OCI-LY7 (cell line): ENCODE measurements at regions not wholly inside any gene's neighbourhood (a gene's known extent, or its start where the extent isn't known, plus 50 kb on each side); places are given as distances from the start of the nearest gene placed in this dataset.

ENCODE experiments used
- BruUV-seq: library from RNA; stranded (reverse); fragments of 400-500 nt; replicated peaks from 2 replicates; lab custom pipeline; 2021; lab: Mats Ljungman, UMichigan
- CTCF ChIA-PET: fragments of 300-600 bp; sonication (Branson Sonifier 250); formaldehyde crosslinking; loops from one replicate; lab custom pipeline; 2022; ENCODE audit warnings: antibody characterized with exemption; ENCODE audit not compliant: unreplicated experiment; lab: Charles Lee
- POLR2A ChIA-PET: fragments of 300-600 bp; sonication (Branson Sonifier 250); formaldehyde crosslinking; loops from one replicate; lab custom pipeline; 2022; ENCODE audit warnings: antibody characterized with exemption; lab: Charles Lee
- DNase-seq: peaks from one replicate; pipeline ENCODE4 v3.0.0-alpha.2; 2015; ENCODE audit warnings: low spot score
- H2AFZ ChIP-seq: fragments of 200-600 bp; sonication (generic), shearing (Covaris generic); 2 replicates; pipeline ENCODE4 v1.6.1; 2014; ENCODE audit warnings: mild to moderate bottlenecking, antibody characterized with exemption, low read length, moderate library complexity
- H3K27ac ChIP-seq: fragments of 200-600 bp; sonication (generic); 2 replicates; pipeline ENCODE4 v1.5.1; 2014; ENCODE audit warnings: mixed run types, low read depth, mild to moderate bottlenecking, moderate library complexity, low read length, inconsistent platforms; ENCODE audit not compliant: poor library complexity, severe bottlenecking
- H3K36me3 ChIP-seq: fragments of 200-600 bp; sonication (generic); 2 replicates; pipeline ENCODE4 v1.6.1; 2014; ENCODE audit warnings: mild to moderate bottlenecking, antibody characterized with exemption, low read length, moderate library complexity, mixed read lengths; ENCODE audit not compliant: insufficient read depth
- H3K4me1 ChIP-seq: fragments of 200-600 bp; sonication (generic); 2 replicates; pipeline ENCODE4 v1.5.1; 2014; ENCODE audit warnings: mild to moderate bottlenecking, low read length; ENCODE audit not compliant: insufficient read depth, poor library complexity, severe bottlenecking
- H3K4me2 ChIP-seq: fragments of 200-600 bp; sonication (generic); 2 replicates; pipeline ENCODE4 v1.6.1; 2014; ENCODE audit warnings: mild to moderate bottlenecking, low read length
- H3K4me3 ChIP-seq: fragments of 200-600 bp; sonication (generic); 2 replicates; pipeline ENCODE4 v1.5.1; 2014; ENCODE audit warnings: mild to moderate bottlenecking, low read depth, low read length; ENCODE audit not compliant: poor library complexity, severe bottlenecking
- H3K79me2 ChIP-seq: fragments of 200-600 bp; sonication (generic); 2 replicates; pipeline ENCODE4 v1.6.1; 2016; ENCODE audit warnings: low read depth, mild to moderate bottlenecking, low read length, moderate library complexity, mixed read lengths; ENCODE audit not compliant: insufficient read depth
- H3K9me2 ChIP-seq: fragments of 200-600 bp; sonication (generic); 2 replicates; pipeline ENCODE4 v1.6.1; 2016; ENCODE audit warnings: mild to moderate bottlenecking, low read length, mixed read lengths; ENCODE audit not compliant: insufficient read depth
- H3K9me3 ChIP-seq: fragments of 200-600 bp; sonication (generic); 2 replicates; pipeline ENCODE4 v1.6.1; 2014; ENCODE audit warnings: mild to moderate bottlenecking, mixed run types, low read length, mixed read lengths
- H4K20me1 ChIP-seq: fragments of 200-600 bp; sonication (generic); 2 replicates; pipeline ENCODE4 v1.6.1; 2014; ENCODE audit warnings: mild to moderate bottlenecking, antibody characterized with exemption, low read length, moderate library complexity, mixed read lengths; ENCODE audit not compliant: insufficient read depth
- CTCF ChIP-seq: fragments of 200-600 bp; sonication (generic); conservative IDR thresholded peaks from 2 replicates; pipeline ENCODE4 v1.5.1; 2014; ENCODE audit warnings: mild to moderate bottlenecking, antibody characterized with exemption, low read length, moderate library complexity, mixed read lengths
- EZH2phosphoT487 ChIP-seq: fragments of 200-600 bp; sonication (generic); IDR thresholded peaks from 2 replicates; pipeline ENCODE4 v1.6.1; 2018; ENCODE audit warnings: low read depth, borderline replicate concordance, mild to moderate bottlenecking, mixed run types, antibody characterized with exemption, low read length, moderate library complexity, mixed read lengths
- intact Hi-C: fragments of 100-400 bp; cut with micrococcal nuclease; formaldehyde crosslinking; loops from one replicate; pipeline ENCODE4 v1.10.0; 2022; ENCODE audit not compliant: unreplicated experiment

DNA sequence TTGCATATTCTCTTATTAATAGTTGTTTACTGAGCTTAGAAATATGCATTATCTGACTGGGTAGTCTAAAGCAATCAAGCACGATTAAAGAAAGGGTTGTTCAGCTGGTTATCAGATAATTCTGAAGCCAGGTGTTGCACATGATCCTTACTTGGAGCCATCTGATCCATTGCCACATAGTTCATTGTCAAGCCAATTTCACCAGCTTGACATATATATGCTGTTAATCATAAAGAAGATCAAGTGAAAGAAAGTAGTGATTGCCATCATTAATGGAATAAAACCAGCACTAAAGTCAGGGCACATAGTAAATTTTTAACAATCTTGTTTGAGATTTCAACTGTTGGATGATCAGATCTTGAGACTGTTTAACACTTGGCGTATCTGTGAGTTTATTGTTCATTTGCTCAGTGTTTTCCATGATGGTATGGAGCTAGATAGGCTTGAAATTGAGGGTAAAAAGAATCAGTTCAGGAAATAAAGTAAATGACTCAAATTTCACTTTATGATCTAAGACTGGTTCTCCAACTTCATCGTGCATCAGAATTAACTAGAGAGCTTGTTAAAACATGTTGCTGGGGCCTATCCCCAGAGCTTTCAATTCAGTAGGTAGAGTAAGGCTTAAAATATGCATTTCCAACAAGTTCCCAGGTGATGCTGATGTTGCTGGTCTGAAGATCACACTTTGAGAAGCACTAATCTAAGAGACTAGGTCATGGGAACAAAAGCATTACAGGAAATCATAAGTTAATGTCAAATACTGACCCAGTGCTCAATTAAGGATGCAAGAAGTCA is 539.6 kb downstream of the SATB2 start:
- intact Hi-C loops = loop anchor here (5.0 kb wide), 1 partner anchor 216 kb away; no protein-coding TSS in a partner anchor
- no TSS peak for BruUV-seq
- POLR2A ChIA-PET = interaction anchor here (0.6 to 1.5 kb wide), 7 partner anchors 10 to 1210 kb away, joined by 3 to 5 read pairs (median 3); no protein-coding TSS in a partner anchor
- TF ChIP-seq EZH2phosphoT487 = no peak
- TF ChIP-seq CTCF = no peak
- no peak overlapping the region for H3K4me3 ChIP-seq
- DNase-seq = no peak
- peaks cover 47% of the 10 kb centered on the region for H3K4me1 ChIP-seq
- H3K79me2 ChIP-seq = no peaks in the 10 kb centered on the region
- H4K20me1 ChIP-seq = no peaks in the 10 kb centered on the region
- H3K9me2 ChIP-seq = no peaks in the 10 kb centered on the region
- H3K4me2 ChIP-seq = no peak overlapping the region
- H3K9me3 ChIP-seq = peaks cover 7% of the 10 kb centered on the region; the same call in 1 of the 2 replicates
- CTCF ChIA-PET = no interaction called here
- peaks cover 7% of the 10 kb centered on the region for H3K36me3 ChIP-seq
- peak overlapping the region; percentile 23; the same call in 1 of the 2 replicates for H2AFZ ChIP-seq
- no peak overlapping the region for H3K27ac ChIP-seq

- CTCF ChIA-PET = no interaction called here
- Histone ChIP-seq H3K9me3 (peaks cover 7% of the 10 kb centered on the region; the same call in 1 of the 2 replicates), H4K20me1 (no peaks in the 10 kb centered on the region), H3K4me1 (peaks cover 56% of the 10 kb centered on the region), H3K9me2 (no peaks in the 10 kb centered on the region), H3K36me3 (peaks cover 7% of the 10 kb centered on the region), H3K4me3 (no peak overlapping the region), H2AFZ (no peak overlapping the region; the same call in 1 of the 2 replicates), H3K4me2 (no peak overlapping the region), H3K79me2 (no peaks in the 10 kb centered on the region), H3K27ac (no peak overlapping the region)
- TF ChIP-seq CTCF (no peak), EZH2phosphoT487 (no peak)
- intact Hi-C loops = loop anchor here (5.0 kb wide), 1 partner anchor 215 kb away; no protein-coding TSS in a partner anchor
- BruUV-seq = no TSS peak
- POLR2A ChIA-PET = interaction anchor here (0.6 to 1.5 kb wide), 5 partner anchors 10 to 471 kb away, joined by 3 to 5 read pairs (median 3); no protein-coding TSS in a partner anchor
- DNase-seq = no peak
Measured at GRCh38 chr2:198917275-198917674, 540.5 kb downstream of the SATB2 start.
